ENCODE measurements at regions not wholly inside any gene's neighbourhood (a gene's known extent, or its start where the extent isn't known, plus 50 kb on each side); places are given as distances from the start of the nearest gene placed in this dataset.

DNA sequence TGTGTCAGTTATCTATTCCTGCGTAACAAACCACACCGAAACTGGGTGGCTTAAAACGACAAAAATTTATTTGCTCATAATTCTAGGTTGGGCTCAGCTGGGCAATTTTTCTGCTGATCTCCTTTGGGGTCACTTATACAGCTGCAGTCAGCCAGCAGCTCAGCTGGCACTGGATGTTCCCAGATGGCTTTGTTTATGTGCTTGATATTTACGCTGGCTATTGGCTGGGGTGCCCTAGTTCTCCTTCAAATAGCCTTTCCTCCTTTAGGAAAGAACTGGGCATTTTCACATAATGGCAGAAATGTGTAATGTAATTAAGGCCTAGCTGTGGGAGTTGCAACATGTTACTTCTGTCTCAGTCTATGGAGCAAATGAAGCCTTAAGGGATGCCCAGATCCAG is 142.2 kb downstream of the B3GNT2 start:
- TF ChIP-seq, protein P1, sequence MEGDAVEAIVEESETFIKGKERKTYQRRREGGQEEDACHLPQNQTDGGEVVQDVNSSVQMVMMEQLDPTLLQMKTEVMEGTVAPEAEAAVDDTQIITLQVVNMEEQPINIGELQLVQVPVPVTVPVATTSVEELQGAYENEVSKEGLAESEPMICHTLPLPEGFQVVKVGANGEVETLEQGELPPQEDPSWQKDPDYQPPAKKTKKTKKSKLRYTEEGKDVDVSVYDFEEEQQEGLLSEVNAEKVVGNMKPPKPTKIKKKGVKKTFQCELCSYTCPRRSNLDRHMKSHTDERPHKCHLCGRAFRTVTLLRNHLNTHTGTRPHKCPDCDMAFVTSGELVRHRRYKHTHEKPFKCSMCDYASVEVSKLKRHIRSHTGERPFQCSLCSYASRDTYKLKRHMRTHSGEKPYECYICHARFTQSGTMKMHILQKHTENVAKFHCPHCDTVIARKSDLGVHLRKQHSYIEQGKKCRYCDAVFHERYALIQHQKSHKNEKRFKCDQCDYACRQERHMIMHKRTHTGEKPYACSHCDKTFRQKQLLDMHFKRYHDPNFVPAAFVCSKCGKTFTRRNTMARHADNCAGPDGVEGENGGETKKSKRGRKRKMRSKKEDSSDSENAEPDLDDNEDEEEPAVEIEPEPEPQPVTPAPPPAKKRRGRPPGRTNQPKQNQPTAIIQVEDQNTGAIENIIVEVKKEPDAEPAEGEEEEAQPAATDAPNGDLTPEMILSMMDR (IDR thresholded peaks at IDR 0.05), result no peak
- TF ChIP-seq POLR2A (IDR thresholded peaks at IDR 0.05), result no peak
- no peak for TF ChIP-seq POLR2AphosphoS5 (IDR thresholded peaks at IDR 0.05)

Measured in breast epithelium (tissue), 3 donors.